DOHH2 (cell line): ENCODE measurements at regions not wholly inside any gene's neighbourhood (a gene's known extent, or its start where the extent isn't known, plus 50 kb on each side); places are given as distances from the start of the nearest gene placed in this dataset.

Experiments used
- EZH2phosphoT487 ChIP-seq: fragments of 200-600 bp; sonication (generic); IDR thresholded peaks from 2 replicates; pipeline ENCODE4 v1.6.1; 2017; ENCODE audit warnings: borderline replicate concordance, mild to moderate bottlenecking, antibody characterized with exemption, low read length, moderate library complexity, mixed read lengths
- TF ChIP-seq, protein P1 (sequence below): fragments of 200-600 bp; sonication (generic); IDR thresholded peaks from one replicate; pipeline ENCODE4 v1.5.1; 2014; ENCODE audit warnings: antibody characterized with exemption, mild to moderate bottlenecking, low read depth, low read length; ENCODE audit not compliant: poor library complexity, severe bottlenecking

DNA sequence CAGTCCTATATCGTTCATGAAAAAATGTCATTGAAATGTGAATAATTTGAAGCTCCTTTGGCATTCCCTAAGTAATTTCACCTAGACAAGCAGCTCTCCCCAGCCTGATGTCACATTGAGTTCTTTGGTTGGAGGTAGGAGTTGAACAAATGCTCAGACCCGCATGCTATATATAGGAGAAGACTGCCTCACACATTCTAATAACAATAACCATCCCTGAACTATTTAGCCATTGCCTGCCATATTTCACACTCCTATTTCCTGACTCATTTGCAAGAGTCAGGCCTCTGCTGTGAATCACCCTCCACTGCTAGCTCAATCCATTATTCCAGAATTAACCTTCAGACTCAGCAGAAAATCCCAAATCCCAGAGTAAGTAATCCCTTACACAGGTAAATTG, 256.6 kb upstream of the ACVR2A start:
- TF ChIP-seq, protein P1, sequence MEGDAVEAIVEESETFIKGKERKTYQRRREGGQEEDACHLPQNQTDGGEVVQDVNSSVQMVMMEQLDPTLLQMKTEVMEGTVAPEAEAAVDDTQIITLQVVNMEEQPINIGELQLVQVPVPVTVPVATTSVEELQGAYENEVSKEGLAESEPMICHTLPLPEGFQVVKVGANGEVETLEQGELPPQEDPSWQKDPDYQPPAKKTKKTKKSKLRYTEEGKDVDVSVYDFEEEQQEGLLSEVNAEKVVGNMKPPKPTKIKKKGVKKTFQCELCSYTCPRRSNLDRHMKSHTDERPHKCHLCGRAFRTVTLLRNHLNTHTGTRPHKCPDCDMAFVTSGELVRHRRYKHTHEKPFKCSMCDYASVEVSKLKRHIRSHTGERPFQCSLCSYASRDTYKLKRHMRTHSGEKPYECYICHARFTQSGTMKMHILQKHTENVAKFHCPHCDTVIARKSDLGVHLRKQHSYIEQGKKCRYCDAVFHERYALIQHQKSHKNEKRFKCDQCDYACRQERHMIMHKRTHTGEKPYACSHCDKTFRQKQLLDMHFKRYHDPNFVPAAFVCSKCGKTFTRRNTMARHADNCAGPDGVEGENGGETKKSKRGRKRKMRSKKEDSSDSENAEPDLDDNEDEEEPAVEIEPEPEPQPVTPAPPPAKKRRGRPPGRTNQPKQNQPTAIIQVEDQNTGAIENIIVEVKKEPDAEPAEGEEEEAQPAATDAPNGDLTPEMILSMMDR, result no peak
- no peak for TF ChIP-seq EZH2phosphoT487
